Stimulated activated CD8-positive, alpha-beta memory T cell treated with anti-CD3 and anti-CD28 coated beads, Interleukin-12 subunit alpha, Interleukin-12 subunit beta, amount 100 ng/mL, for 24 hours (primary cell): ENCODE measurements at regions not wholly inside any gene's neighbourhood (a gene's known extent, or its start where the extent isn't known, plus 50 kb on each side); places are given as distances from the start of the nearest gene placed in this dataset.

Experiments used
- DNase-seq: peaks from one replicate; pipeline ENCODE4 v3.0.0-alpha.2; 2020; ENCODE audit errors: extremely low read depth

DNA sequence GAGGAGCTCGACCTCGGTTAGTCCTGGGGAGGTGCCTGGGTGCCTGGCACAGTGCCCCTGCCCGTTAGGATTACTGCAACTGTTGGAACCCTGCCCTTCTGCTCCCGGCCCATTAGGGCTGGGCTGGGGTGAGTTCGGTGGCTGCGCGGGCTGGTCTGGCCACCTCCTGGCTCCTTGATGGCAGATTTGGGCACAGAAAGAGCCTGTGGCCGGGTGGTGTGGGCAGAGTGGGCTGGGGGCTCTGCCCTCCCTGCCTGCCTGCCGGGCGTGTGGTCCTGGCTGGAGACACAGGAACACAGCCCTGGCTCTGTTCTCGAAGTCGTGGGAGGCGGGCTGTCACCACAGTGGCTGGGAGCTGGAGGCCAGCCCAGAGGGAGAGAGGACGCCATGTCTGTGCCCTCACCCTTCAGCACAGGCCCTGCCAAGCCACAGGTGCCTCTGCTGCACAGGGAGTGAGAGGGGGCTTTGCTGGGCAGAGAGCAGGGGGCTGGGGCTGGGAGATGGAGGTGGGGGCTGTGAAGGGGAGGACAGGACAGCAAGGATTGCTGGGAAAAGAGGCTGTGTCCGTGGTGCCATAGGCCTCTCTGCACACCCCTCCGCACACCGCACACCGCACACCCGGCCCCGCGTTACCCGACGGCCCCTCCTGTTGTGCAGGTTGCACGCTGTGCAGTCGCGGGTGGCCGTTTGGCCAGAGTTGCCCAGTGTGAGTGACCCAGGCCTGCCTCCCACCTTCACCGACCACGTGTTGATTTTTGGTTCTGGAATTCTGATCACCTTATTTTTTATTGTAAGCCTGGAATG is 236.6 kb upstream of the GSE1 start:
- DNase-seq = no peak

DNA sequence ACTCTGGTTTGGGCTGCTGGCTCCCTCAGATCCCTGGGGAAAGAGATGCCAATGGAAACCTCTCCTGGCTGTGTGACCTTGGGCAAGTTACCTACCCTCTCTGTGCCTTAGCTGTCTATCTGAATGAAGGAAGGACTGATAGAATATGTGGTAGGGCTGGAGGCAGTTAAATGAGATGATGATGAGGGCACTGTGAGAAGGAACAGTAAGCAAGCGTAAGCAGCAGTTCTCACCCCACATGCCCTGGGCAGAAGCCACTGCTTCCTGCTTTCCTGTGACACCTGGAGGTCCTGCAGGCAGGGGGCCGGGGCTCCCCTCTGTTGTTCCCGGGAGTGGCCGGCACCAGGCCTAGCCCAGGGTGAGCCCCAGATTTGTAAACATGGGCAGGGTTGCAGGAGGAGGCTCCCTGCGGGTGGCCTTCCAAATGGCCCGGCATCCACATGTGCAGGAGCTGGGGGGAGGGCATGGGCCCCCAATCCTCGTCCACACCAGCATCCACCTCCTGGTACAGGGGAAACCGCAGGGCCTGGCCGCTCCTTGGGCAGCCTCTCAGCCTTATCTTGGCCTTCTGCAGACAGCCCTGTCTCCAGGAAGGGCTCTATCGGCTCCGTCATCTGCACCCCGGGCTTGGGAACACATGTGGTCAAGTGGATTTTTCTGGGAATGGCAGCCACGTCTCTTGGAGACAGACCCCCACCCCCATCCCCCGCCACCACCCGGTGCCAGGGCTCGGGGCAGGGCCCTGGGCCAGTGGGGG is 235.6 kb upstream of the GSE1 start:
- DNase-seq = no peak

DNA sequence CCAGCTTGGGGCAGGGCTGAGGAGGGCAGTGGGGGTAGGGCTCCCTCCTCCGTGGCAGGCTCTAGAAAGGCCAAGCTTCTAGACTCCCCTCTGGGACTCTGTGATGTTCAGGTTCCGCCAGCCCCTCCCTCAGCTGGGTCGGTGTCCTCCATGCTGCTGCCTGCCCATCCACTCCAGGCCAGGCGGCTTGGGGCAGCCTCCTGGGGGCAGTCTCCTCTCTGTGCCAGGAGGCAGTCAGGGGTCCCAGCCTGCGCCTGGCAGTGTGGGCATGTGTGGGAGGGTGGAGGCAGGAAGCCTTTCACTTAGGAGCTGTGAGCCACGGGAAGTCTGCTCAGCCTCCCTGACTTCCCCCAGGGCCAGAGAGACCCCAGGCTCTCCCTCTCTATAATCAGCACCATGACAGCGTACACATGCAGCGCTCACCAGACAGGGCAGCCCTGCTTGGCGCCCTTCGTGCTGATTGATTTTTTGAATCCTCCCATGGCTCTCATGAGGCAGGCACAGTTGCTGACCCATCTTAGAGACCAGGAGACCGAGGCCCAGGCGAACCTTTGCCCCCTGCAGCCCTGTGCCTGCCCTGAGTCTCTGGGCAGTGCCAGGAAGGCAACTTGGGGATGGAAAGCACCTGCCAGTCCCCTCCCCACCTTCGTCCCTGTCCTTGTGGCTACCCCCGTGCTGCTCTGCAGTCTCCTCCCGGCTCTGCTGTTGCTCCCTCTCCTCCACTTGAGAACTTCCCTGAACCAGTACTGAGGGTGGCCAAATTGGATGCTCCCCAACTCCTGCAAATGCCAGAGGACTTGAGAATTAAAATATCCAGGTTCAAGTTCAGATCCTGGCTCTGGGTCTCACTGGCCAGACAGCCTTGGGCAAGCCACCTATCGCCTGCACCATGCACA is 234.7 kb upstream of the GSE1 start:
- DNase-seq = no peak

DNA sequence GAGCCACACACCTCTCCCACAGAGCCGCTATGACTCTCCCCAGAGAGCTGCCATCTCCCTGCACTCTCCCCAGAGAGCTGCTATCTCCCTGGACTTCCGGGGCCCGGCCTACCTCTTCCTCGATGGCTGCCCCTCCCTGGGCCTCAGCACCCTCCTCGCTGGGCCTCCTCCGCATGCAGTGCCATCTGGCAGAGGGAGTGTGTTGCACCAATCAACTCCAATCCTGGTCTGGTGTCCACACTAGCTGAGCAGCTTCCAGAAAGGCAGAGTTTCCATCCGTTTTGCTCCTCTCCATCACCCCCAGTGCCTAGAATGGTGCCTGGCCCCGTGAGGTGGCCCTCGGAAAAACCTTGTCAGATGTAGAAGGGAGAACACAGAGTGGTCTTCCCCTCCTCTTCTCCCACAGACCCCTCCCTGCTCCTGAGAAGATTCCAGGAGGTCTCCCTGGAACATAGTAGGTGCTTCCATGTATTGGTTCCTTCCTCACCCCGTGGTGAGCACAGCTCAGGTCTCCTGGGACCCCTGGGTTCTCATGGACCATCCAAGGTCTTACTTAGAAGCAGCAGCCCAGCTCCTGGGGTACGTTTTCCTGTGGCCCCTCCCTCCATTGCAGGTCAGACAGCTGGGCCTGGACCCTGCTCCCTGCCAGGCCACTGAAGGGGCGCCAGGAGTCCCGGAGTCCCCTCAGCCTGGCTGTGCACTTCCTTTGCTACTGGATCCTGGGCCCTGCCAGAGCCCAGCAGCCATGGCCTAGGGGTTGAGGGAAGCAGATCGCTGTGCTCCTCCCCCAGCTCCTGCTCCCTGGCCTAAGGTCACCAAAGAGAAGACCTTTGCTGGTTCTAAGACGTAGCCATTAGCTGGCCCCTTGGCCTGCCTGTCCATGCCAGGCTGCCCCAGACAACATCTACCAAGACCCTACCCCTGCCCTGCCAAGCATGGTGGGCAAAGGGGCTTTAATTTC is 233.8 kb upstream of the GSE1 start:
- no peak for DNase-seq

DNA sequence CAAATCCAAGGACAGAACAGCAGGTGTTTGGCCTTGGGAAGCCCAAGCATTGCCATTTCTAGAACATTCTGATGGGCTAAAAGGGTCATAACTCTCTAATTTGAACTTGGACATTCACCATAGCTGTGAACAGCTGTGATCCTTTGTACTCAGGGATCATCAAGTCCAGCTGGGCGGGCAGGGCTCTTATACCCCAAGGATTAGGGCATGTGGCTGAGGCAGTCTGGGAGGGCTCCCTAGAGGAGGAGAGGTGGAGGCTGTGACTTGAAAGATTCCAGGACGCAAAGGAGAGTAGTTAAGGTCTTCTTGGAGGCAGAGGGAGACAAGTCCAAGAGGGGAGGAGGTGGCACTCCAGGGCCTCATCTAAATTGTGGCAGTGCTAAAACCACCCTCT is 233.1 kb upstream of the GSE1 start:
- no peak for DNase-seq

DNA sequence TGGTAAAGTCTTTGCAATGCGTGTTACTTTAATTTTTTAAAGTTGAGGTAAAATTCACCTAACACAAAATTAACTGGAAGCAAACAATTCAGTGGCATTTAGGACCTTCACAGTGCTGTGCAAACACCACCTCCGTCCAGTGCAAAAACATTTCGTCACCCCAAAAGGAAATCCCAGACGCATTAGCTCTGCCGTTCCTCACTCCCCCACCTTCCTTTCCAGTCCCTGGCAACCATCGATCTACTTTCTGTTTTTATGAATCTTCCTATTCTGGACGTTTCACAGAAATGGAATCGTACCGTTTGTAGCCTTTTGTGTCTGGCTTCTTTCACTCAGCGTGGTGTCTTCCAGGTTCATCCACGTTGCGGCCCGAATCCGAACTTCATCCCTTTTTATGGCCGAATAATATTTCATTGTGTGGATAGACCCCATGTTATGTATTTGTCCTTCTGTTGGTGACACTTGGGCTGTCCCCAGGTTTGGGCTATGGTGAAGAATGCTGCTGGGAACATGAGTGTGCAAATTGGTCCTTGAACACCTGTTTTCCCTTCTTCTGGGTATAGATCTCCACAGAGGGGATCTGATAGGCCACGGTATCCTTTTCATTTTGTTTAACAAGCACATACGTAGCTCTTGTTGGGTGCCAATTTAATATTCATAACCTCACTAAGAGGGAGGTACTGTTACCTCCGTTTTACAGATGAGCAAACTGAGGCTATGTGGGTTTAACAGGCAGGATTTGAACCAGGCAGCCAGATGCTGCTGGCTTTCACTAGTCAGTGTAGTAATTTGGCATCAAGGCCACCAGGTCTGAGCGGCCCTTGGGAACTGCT is 232.0 kb upstream of the GSE1 start:
- DNase-seq = no peak

DNA sequence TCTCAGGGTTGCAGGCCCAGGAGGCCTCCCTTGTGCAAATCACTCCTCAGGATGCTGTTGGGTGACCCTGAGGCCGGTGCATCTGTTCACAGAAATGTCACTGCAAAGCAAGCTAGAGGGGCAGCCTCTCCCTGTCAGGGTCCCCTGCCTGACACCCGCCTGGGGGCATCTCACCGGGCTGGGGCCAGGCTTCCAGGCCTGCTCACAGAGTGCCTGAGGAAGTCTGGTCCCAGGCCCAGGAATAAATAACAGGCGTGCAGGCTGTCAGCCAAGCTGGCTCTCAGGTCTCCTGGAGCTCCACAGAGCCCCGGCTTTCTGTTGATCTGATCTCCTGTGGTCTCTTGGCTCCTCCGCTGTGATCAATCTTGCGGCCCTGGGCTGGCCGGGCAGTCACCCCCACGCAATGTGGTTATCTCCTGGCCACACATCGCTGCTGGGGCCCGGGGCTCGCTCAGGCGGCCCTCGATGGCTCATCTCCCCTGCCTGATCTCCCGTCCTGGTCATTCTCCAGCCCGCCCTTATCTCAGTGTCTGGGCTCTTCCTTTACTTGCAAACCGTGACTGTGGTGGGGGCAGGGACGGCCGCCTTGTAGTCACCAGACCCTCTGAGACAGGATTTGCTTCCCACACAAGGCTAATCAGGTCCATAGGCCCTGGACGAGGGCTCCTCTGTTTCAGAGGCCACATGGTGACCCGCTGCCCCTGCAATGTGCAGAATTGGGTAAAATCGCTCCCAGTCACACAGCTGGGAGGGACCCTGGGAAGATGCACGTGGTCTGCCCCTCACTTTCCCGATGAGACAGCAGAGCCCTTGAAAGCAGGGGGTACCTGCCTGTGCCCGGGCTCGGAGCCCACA is 231.2 kb upstream of the GSE1 start:
- DNase-seq = no peak

DNA sequence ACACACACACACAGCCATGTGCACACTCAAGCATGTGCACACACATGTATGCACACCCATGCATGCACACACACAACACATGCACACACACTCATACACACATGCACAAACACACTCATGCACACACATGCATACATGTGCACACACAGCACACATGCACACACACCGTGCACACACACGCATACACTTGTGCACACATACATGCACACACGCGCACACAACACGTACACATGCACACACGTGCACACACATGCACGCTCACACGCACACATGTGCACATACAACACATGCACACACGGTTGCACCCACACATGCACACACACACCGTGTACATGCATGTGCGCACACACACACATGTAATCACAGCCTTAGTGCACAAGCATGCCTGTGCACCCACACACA is 230.4 kb upstream of the GSE1 start:
- DNase-seq = no peak

DNA sequence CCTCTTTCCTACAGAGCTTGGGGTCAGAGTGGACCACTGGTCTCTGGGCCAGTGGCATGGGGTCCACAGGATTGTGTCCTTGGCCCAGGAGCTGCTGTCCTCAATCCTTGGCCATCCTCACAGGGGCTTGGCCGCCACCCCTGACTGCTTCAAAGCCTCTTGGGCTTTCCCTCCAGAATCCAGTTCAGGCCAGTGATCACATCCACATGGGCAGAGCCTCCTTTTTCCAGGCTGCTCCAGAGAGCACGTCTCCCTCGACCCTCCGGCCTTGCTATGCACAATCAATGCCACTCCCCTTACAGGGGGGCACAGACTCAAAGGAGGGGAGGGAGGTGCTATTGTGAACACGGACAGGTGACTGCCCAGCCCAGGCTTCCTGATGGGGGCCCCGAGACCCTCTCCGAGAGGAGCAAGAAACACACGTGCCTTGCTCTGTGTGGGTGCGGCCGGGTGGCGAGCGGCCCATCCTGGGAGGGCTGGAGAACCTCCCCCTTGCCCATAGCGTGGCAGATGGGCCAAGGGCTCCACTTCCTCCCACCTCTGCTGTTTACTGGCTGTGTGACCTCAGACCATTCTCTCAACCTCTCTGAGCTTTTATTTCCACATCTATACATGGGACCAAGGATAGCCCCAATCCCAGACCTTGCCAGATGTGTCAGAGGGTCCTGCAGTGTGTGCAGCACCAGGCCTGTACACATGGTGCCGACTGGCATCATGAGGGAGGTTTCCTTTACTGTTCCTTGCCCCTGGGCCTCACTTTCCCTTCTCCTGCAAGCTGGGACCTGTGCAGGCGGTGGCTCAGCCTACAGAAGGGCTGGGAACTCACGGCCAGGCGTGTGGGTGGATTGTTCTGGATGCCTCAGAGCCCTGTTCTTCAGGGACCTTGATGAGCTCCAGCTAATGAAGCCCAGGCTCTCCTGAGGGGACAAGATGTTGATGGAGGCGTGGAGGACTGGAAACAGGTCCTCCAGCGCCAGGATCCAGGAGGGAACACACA is 229.0 kb upstream of the GSE1 start:
- no peak for DNase-seq

DNA sequence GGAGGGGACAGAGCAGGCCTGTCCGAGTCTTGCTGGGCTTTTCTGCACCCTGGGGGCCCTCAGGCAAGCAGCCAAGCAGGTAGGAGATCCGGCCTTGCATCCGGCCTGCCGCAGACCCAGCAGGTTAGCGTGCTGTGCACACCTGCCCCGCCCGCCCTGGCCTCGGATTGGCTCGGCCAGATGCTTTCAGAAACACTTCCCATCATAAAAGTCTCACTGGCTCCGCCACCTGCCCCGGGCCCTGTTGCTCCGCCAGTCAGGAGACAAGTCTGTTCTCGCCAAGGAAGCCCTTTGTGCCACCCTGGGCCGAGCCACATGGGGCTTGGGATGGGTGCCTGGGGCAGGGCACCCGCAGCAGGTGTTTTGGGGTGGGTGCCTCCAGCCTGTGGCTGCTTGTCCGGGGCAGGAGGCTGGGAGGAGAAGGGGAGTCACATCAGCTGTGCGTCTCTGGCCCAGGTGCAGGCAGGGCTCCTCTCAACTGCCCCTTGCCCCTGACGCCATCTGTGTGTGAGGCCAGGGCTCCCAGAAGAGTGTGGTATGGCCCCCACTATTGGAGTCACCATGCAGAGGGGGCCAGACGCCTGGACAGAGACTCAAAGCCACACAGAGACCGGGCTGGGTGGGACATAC is 228.2 kb upstream of the GSE1 start:
- DNase-seq = no peak

DNA sequence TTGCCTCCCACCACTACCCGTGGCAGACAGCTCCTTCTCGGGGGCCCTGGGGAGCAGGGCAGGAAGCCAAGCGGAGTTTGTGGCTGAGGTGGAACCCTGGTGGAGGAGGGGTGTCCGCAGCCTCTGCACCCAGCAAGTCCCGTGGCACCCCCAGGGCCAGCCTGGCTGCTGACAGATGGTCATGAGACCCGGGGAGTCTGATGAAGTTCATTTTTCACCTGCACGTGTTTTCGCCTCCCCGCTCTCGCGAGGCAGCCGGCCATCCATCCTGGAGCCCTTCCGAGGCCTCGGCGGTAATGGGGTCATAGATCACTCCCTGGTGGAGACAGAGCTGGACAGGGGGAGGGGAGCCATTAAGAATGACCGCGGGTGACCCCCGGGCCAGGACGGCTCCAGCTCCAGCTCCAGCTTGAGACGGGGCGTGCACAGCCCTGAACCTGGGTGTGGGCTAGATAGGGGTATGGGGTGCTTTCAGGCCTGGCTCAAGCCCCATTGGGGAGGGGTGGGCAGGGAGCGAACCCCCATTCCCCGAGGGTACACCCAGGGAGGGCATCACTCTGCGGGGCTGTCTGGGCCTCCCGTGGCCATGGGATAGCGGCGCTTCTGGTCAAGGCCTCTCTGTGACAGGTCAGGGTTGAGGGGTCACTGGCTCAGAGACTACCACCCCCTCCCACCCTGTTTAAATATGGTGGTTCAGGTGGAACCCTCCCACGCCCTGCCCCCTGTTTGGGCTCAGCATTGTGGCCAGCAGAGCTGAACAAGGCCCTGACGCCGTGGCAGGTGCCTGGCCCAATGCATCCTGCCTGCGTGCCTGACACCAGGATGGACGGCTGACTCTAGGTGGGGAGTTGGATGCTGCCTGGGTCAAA is 227.4 kb upstream of the GSE1 start:
- DNase-seq = no peak

DNA sequence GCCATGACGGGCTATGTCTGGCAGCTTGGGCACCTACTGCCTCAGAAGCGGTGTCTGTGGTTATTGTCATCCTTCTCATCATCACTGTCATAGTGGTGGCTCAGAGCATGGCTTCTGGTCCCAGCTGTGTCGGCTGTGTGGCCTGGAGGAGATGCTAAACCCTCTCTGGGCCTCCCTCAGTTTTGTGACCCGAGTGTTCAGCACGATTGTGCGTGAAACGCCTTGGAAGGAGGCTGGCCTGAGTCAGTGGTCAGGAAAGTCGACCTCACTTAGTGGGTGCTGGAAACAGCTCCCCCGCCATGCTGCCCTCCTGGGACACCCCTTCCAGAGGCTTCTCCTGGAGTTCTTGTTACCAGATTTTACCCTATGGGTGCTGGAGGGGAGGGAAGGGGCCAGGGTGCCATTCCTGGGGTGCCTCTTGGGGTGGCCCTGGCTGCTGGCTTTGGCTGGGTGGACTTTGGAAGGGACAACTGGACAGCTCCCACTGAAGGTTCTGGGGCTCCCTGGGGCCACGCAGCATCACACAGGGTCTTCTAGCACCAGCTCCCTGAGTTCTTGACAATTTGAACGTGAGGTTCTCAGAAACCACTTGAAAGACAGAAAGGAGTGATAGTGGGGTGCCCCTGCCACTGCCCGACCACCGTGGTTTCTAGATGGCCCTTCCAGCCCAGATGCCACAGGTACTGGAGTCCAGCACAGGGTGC is 226.5 kb upstream of the GSE1 start:
- DNase-seq = no peak

DNA sequence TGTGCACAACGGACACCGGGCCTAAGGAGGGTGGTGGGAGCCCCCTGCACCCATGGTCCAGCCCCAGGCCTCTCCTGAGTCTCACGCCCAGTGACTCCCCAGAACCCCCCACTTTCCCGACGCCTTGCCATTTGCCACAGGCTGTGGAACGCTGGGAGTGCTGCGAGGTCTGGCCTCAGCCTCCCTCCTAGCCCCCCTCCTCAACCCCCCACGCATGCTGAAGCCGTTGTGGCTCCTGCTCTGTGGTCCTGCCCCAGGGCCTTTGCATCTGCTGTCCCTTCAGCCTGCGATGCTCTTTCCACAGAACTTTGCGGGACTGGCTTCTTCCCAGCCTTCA is 226.0 kb upstream of the GSE1 start:
- no peak for DNase-seq

DNA sequence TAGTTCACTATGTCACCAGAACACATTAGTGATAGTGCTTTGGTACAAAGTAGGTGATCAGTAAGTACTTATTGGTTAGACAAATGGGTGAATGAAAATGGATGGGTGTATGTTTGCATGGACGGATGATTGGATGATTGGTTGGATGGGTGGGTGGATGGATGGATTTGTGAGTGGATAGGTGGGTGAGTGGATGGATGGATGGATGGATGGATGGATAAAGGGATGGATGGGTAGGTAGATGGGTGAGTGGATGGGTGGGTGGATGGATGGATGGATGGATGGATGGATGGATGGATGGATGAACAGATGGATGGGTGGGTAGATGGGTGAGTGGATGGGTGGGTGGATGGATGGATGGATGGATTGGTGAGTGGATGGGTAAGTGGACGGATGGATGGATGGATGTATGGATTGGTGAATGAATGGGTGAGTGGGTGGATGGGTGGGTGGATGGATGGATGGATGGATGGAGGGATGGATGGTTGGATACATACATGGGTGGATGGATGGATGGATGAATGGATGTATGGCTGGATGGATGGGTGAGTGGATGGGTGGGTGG is 225.3 kb upstream of the GSE1 start:
- no peak for DNase-seq

DNA sequence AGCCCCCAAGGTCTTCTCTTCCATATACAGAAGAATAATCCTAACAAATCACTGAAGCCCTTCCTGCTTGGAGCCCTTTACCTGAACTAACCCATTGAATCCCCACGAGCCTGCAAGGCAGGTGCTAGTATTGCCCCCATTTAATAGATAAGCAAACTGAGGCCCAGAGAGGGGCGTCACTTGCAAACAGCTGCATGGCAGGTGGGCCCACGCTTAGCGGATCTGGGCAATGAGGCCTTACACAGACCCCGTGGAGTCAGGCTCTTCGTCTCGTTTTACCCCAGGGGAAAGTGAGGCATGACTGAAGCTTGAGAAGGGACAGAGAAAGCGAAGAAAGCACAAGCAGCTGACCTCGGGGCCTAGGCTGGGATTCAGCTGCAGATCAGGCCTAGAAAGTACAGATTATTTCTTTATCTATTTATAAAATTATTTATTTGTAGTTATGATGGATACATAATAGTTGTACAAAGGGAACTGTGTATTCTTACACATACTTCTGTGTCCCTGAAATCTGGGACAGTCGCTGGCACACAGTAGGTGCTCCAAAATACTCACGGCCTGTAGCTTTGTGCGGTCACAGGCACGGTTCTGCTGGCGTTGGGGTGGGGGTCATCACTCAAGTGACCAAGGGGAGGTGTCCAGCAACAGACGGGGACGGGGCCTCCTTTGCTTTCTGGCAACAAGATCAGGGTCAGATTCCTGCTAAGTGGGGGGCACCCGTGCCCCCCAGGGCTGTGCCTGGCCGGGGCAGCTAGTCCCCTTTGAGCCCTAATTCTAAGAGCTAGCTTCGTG is 223.2 kb upstream of the GSE1 start:
- no peak for DNase-seq
